ENCODE measurements at regions not wholly inside any gene's neighbourhood (a gene's known extent, or its start where the extent isn't known, plus 50 kb on each side); places are given as distances from the start of the nearest gene placed in this dataset.

- TF ChIP-seq CTCF (IDR thresholded peaks at IDR 0.05) (no peak), POLR2A (IDR thresholded peaks at IDR 0.05) (no peak), POLR2AphosphoS5 (IDR thresholded peaks at IDR 0.05) (no peak)
Observed at GRCh38 chr6:140561701-140562100, 1187.3 kb upstream of the CITED2 start.
